HG02678 (cell line): ENCODE measurements at regions not wholly inside any gene's neighbourhood (a gene's known extent, or its start where the extent isn't known, plus 50 kb on each side); places are given as distances from the start of the nearest gene placed in this dataset.

Experiments
- ATAC-seq: cut with Tn5 transposase; IDR thresholded peaks from one replicate; pipeline ENCODE4 v1.9.1; 2021; ENCODE audit warnings: mild to moderate bottlenecking, moderate library complexity; ENCODE audit not compliant: unreplicated experiment

GRCh38 chr18:44374966-44375365 is 305.7 kb upstream of the SETBP1 start:
- no peak for ATAC-seq

GRCh38 chr18:44386401-44386800 is 294.3 kb upstream of the SETBP1 start:
- ATAC-seq: no peak

GRCh38 chr18:44388329-44388728 is 292.4 kb upstream of the SETBP1 start:
- no peak for ATAC-seq

GRCh38 chr18:44392933-44393332 is 287.8 kb upstream of the SETBP1 start:
- ATAC-seq: no peak

- no peak for ATAC-seq
Observed at GRCh38 chr18:44393406-44393805, 287.3 kb upstream of the SETBP1 start.

- no peak for ATAC-seq
Observed at GRCh38 chr18:44396550-44396949, 284.1 kb upstream of the SETBP1 start.

- ATAC-seq: no peak
Observed at GRCh38 chr18:44409071-44409470, 271.6 kb upstream of the SETBP1 start.

GRCh38 chr18:44409515-44409914 is 271.2 kb upstream of the SETBP1 start:
- ATAC-seq: no peak

- no peak for ATAC-seq
Observed at GRCh38 chr18:44410740-44411139, 269.9 kb upstream of the SETBP1 start.

GRCh38 chr18:44411262-44411905 is 269.3 kb upstream of the SETBP1 start:
- ATAC-seq: no peak

GRCh38 chr18:44411976-44412375 is 268.7 kb upstream of the SETBP1 start:
- no peak for ATAC-seq

- no peak for ATAC-seq
Observed at GRCh38 chr18:44423814-44424644, 256.7 kb upstream of the SETBP1 start.

- ATAC-seq: no peak
Observed at GRCh38 chr18:44424645-44425035, 256.0 kb upstream of the SETBP1 start.

GRCh38 chr18:44425161-44425560 is 255.5 kb upstream of the SETBP1 start:
- ATAC-seq: no peak

GRCh38 chr18:44437603-44438002 is 243.1 kb upstream of the SETBP1 start:
- no peak for ATAC-seq

GRCh38 chr18:44450226-44450625 is 230.5 kb upstream of the SETBP1 start:
- no peak for ATAC-seq

GRCh38 chr18:44452346-44452745 is 228.3 kb upstream of the SETBP1 start:
- no peak for ATAC-seq

- ATAC-seq: no peak
Observed at GRCh38 chr18:44453505-44453904, 227.2 kb upstream of the SETBP1 start.

- no peak for ATAC-seq
Observed at GRCh38 chr18:44458777-44459176, 221.9 kb upstream of the SETBP1 start.

- ATAC-seq: no peak
Observed at GRCh38 chr18:44464398-44465180, 216.1 kb upstream of the SETBP1 start.

- ATAC-seq: no peak
Observed at GRCh38 chr18:44465381-44465841, 215.3 kb upstream of the SETBP1 start.

GRCh38 chr18:44466997-44467396 is 213.7 kb upstream of the SETBP1 start:
- ATAC-seq: no peak
